GM19372 (cell line): ENCODE measurements at regions not wholly inside any gene's neighbourhood (a gene's known extent, or its start where the extent isn't known, plus 50 kb on each side); places are given as distances from the start of the nearest gene placed in this dataset.

Source experiments
- ATAC-seq: cut with Tn5 transposase; IDR thresholded peaks from one replicate; pipeline ENCODE4 v1.9.1; 2021; ENCODE audit warnings: mild to moderate bottlenecking, low read depth, moderate library complexity; ENCODE audit not compliant: unreplicated experiment

- ATAC-seq = no peak
Measured at GRCh38 chr6:135789375-135790050, 62.0 kb upstream of the PDE7B start.

- ATAC-seq = no peak
Measured at GRCh38 chr6:135791441-135791840, 60.1 kb upstream of the PDE7B start.

- ATAC-seq = no peak
Measured at GRCh38 chr6:135796643-135797305, 54.7 kb upstream of the PDE7B start.

- no peak for ATAC-seq
Measured at GRCh38 chr6:135797361-135797760, 54.1 kb upstream of the PDE7B start.

GRCh38 chr6:135798751-135799515, 52.6 kb upstream of the PDE7B start:
- ATAC-seq = no peak
